ENCODE measurements at regions not wholly inside any gene's neighbourhood (a gene's known extent, or its start where the extent isn't known, plus 50 kb on each side); places are given as distances from the start of the nearest gene placed in this dataset.

GRCh38 chr6:33858804-33859505, 55.2 kb upstream of the MLN start:
- TF ChIP-seq, protein P1, sequence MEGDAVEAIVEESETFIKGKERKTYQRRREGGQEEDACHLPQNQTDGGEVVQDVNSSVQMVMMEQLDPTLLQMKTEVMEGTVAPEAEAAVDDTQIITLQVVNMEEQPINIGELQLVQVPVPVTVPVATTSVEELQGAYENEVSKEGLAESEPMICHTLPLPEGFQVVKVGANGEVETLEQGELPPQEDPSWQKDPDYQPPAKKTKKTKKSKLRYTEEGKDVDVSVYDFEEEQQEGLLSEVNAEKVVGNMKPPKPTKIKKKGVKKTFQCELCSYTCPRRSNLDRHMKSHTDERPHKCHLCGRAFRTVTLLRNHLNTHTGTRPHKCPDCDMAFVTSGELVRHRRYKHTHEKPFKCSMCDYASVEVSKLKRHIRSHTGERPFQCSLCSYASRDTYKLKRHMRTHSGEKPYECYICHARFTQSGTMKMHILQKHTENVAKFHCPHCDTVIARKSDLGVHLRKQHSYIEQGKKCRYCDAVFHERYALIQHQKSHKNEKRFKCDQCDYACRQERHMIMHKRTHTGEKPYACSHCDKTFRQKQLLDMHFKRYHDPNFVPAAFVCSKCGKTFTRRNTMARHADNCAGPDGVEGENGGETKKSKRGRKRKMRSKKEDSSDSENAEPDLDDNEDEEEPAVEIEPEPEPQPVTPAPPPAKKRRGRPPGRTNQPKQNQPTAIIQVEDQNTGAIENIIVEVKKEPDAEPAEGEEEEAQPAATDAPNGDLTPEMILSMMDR (IDR thresholded peaks at IDR 0.05), result no peak
- TF ChIP-seq POLR2A (IDR thresholded peaks at IDR 0.05), result no peak
- no peak for TF ChIP-seq EP300 (IDR thresholded peaks at IDR 0.05)

All from tibial nerve (tissue), 4 donors.